HFF-Myc (cell line): ENCODE measurements at regions not wholly inside any gene's neighbourhood (a gene's known extent, or its start where the extent isn't known, plus 50 kb on each side); places are given as distances from the start of the nearest gene placed in this dataset.

Source experiments
- DNase-seq: peaks from one replicate; pipeline ENCODE4 v3.0.0-alpha.2; 2011; ENCODE audit warnings: low read depth; ENCODE audit errors: extremely low read depth
- H3K4me3 ChIP-seq: replicated peaks from 2 replicates; pipeline ENCODE4 v1.5.1; 2011; ENCODE audit warnings: low read depth, mild to moderate bottlenecking, control low read depth, low read length
- TF ChIP-seq, protein P1 (sequence below): IDR thresholded peaks from 2 replicates; pipeline ENCODE4 v1.5.1; 2012; ENCODE audit warnings: mild to moderate bottlenecking, low read depth, low read length, control low read depth; ENCODE audit errors: missing control alignments

DNA sequence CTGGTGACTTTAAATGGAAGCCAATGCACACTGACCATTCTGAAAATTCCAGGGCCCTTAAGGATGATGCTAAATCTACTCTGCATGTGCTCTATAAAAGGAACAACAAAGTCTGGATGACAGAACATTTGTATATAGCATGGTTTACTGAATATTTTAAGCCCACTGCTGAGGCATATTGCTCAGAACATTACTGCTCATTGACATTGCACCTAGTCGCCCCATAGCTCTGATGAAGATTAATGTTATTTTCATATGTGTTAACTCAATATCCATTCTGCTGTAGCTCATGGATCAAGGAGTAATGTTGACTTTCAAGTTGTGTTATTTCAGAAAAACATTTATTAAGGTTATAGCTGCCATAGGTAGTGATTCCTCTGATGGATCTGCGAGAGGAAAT lies 827.5 kb upstream of the CHAC2 start:
- TF ChIP-seq, protein P1, sequence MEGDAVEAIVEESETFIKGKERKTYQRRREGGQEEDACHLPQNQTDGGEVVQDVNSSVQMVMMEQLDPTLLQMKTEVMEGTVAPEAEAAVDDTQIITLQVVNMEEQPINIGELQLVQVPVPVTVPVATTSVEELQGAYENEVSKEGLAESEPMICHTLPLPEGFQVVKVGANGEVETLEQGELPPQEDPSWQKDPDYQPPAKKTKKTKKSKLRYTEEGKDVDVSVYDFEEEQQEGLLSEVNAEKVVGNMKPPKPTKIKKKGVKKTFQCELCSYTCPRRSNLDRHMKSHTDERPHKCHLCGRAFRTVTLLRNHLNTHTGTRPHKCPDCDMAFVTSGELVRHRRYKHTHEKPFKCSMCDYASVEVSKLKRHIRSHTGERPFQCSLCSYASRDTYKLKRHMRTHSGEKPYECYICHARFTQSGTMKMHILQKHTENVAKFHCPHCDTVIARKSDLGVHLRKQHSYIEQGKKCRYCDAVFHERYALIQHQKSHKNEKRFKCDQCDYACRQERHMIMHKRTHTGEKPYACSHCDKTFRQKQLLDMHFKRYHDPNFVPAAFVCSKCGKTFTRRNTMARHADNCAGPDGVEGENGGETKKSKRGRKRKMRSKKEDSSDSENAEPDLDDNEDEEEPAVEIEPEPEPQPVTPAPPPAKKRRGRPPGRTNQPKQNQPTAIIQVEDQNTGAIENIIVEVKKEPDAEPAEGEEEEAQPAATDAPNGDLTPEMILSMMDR = no peak
- DNase-seq = no peak
- no peak overlapping the region for H3K4me3 ChIP-seq

DNA sequence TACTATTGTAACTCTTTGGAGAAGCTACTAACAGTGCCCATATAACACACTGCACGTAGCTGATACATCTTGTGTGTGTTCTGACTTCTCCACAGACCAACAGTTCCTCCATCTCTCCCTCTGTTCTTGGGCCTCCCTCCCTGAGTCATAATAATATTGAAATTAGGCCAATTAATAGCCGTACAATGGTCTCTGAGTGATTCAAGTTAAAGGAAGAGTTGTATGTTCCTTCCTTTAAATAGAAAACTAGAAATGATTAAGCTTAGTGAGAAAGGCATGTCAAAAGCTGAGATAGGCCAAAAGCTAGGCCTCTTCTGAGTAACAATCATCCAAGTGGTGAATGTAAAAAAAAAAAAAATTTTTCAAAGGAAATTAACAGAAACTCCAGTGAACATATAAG lies 828.4 kb upstream of the CHAC2 start:
- TF ChIP-seq, protein P1 = no peak
- no peak overlapping the region for H3K4me3 ChIP-seq
- DNase-seq = no peak

DNA sequence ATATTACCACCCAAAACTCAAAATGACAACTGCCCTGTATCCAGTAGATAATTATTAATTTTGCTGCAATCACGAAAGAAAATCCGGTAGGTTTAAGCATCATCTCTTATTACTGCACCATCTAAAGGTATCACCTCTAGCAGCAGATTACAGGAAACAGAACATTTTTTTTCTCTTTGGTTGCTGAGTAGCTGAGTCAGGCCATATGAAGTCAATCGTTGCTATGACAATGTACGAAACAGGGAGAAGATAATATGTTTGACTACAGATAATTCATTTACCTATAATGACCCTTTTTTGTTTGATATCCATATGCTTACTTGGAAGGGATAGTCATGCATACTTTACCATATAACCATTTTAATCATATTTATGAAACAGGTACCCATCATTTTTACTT lies 831.6 kb upstream of the CHAC2 start:
- no peak overlapping the region for H3K4me3 ChIP-seq
- TF ChIP-seq, protein P1 = no peak
- DNase-seq = no peak

DNA sequence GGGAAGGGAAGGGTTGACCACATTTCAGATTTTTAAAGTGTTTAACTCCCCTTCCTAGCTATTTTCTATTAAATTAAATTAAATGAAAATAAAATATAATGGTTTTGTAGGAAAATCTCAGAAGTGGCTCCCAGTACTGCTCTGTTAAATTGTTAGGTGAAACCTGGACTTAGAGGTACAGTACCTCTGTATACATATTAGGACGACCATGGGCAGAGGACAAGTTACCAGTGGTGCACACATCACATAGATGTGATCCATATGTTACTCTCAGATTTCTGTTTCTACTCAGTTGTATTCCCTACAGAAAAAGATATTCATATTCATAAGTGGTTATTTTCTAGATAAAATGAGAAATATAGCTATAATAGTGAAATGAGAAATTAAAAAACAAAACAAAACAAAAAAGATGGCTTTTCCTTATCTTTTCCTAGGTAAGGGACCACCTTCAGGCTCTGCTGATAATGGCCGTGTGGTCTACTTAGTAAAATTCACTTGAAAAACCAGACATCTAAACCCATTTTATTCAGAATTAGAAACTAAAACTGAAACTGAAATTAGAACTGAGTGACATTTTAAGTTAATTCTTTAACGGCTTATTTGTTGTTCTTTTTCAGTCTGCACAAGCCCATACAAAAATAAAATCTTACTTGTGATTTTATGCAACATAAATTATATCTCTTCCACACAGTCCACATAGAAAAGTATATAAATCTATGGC lies 832.5 kb upstream of the CHAC2 start:
- H3K4me3 ChIP-seq = no peak overlapping the region
- no peak for DNase-seq
- TF ChIP-seq, protein P1 = no peak

DNA sequence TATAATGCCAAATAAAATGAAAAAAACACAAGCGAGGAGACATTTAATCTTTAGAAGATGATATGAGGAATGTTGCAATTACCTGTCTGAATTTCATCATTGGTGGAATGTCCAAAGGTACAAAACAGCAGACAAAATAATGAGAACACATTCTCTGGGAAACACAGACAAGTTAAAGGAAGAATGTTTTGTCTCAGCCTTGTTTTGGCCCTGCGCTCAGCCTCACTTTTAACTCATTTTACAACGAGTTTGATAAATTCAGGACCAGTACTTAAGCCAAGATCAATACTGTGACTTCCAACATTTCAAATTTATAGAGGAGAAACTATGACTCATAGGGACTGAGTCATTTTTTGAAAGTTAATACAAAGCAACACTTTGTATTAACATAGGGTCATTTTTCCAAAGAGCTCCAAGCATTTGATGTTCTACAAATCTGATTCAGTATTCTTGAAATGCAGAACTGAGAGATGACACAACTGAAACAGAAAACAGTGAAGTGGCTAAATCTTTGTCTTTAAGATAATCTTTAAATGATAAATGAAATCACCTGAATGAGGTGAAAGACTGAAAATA lies 833.2 kb upstream of the CHAC2 start:
- no peak for DNase-seq
- no peak overlapping the region for H3K4me3 ChIP-seq
- TF ChIP-seq, protein P1 = no peak

DNA sequence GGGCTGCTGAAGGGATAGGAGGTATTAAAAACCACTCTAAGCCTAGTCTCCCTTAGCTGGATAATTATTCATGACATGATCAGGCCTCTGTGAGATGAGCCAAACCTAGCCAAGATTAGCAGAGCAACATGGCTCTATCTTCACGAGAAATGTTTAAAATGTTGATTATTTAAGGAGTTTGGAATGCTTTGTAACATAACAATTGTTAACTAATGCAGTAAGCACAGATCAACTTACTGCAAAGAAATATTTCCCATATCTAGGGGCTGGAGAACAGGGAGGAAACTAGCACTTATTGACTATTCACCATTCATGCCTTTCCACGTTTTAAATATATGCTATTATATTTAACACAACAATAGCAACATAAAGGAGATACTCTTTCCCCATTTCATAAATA lies 833.7 kb upstream of the CHAC2 start:
- TF ChIP-seq, protein P1 = no peak
- no peak overlapping the region for H3K4me3 ChIP-seq
- DNase-seq = no peak
